Gastroesophageal sphincter (tissue), 4 donors: ENCODE measurements at regions not wholly inside any gene's neighbourhood (a gene's known extent, or its start where the extent isn't known, plus 50 kb on each side); places are given as distances from the start of the nearest gene placed in this dataset.

Experiments
- ATAC-seq: fragments of 150-250 bp; one replicate; pipeline ENCODE4 v1.9.1; 2016; ENCODE audit warnings: mild to moderate bottlenecking, moderate library complexity
- H3K27ac ChIP-seq, 4 donors: fragments of 200-600 bp; sonication (generic) in 3 of 4; 1 replicate in 3 of 4; 2 replicates in 1 of 4; pipeline ENCODE4 v1.5.1; 2016 to 2019
- H3K27me3 ChIP-seq: fragments of 200-600 bp; sonication (generic); one replicate; pipeline ENCODE4 v1.5.1; 2019
- H3K36me3 ChIP-seq, 2 donors: fragments of 200-600 bp; sonication (generic); one replicate each; pipeline ENCODE4 v1.5.1; 2019; ENCODE audit warnings: control low read depth in 1 of 2
- H3K4me1 ChIP-seq, 3 donors: fragments of 200-600 bp; sonication (generic); 1 replicate in 2 of 3; 2 replicates in 1 of 3; pipeline ENCODE4 v1.5.1; 2016 to 2019; ENCODE audit warnings: control low read depth in 2 of 3
- H3K4me3 ChIP-seq, 2 donors: fragments of 200-600 bp; sonication (generic); one replicate each; pipeline ENCODE4 v1.5.1; 2019; ENCODE audit warnings: mild to moderate bottlenecking in 1 of 2, moderate library complexity in 1 of 2
- H3K9me3 ChIP-seq, 3 donors: fragments of 200-600 bp; sonication (generic); one replicate each; pipeline ENCODE4 v1.5.1; 2017 to 2019; ENCODE audit warnings: control low read depth in 2 of 3
- CTCF ChIP-seq, 4 experiments: fragments of 200-600 bp in 2 of 4; fragments of 450-650 bp in 2 of 4; sonication (generic) in 1 of 4; IDR thresholded peaks; one replicate each; pipeline ENCODE4 v1.5.1; 2017 to 2019; ENCODE audit warnings: antibody characterized with exemption in 4 of 4, mild to moderate bottlenecking in 2 of 4, moderate library complexity in 2 of 4
- EP300 ChIP-seq: sonication (generic); formaldehyde crosslinking; IDR thresholded peaks from one replicate; pipeline ENCODE4 v1.6.1; 2017; ENCODE audit warnings: antibody characterized with exemption, mild to moderate bottlenecking
- POLR2A ChIP-seq, 2 donors: fragments of 450-650 bp; IDR thresholded peaks; one replicate each; pipeline ENCODE4 v1.6.1; 2017; ENCODE audit warnings: antibody characterized with exemption in 2 of 2, mild to moderate bottlenecking in 2 of 2, moderate library complexity in 1 of 2
- POLR2AphosphoS5 ChIP-seq: sonication (generic); formaldehyde crosslinking; IDR thresholded peaks from one replicate; pipeline ENCODE4 v1.6.1; 2017; ENCODE audit warnings: antibody characterized with exemption
- WGBS, 2 donors: methylation state at CpG; one replicate each; pipeline ENCODE4 v1.1.5; 2018; ENCODE audit warnings: low coverage in 1 of 2; 5-methylcytosine and 5-hydroxymethylcytosine counted together

GRCh38 chr2:5315041-5315440, 377.1 kb upstream of the SOX11 start:
- Histone ChIP-seq H3K4me1 (no peaks in the 10 kb centered on the region), H3K27ac (no peak overlapping the region), H3K36me3 (no peaks in the 10 kb centered on the region), H3K4me3 (no peak overlapping the region), H3K27me3 (peaks cover 4% of the 10 kb centered on the region), H3K9me3 (no peaks in the 10 kb centered on the region)
- ATAC-seq: no peak
- 44 to 57% methylated on average over 1 to 2 of the region's 2 CpGs for WGBS, 2 donors
- TF ChIP-seq POLR2AphosphoS5 (no peak), EP300 (no peak), CTCF (IDR thresholded peaks at IDR 0.05) (no peak), POLR2A (IDR thresholded peaks at IDR 0.05) (no peak)

GRCh38 chr2:5315512-5315911, 376.7 kb upstream of the SOX11 start:
- WGBS, 2 donors: 83 to 88% methylated on average over 1 to 4 of the region's 4 CpGs

GRCh38 chr2:5316001-5316490, 376.1 kb upstream of the SOX11 start:
- ATAC-seq: no peak
- Histone ChIP-seq H3K27me3 (peaks cover 4% of the 10 kb centered on the region), H3K27ac (no peak overlapping the region), H3K36me3 (no peaks in the 10 kb centered on the region), H3K4me3 (no peak overlapping the region), H3K9me3 (no peaks in the 10 kb centered on the region), H3K4me1 (no peaks in the 10 kb centered on the region)
- WGBS, 2 donors: 80% methylated on average over 1 of the region's 1 CpG; no CpG with 5 or more reads in 1 of the 2 donors
- TF ChIP-seq EP300 (no peak), CTCF (IDR thresholded peaks at IDR 0.05) (no peak), POLR2A (IDR thresholded peaks at IDR 0.05) (no peak), POLR2AphosphoS5 (no peak)

More at GRCh38 chr2:5315512-5315911, 376.7 kb upstream of the SOX11 start:
- H3K27me3 ChIP-seq: peaks cover 4% of the 10 kb centered on the region
- no peak overlapping the region for H3K27ac ChIP-seq
- no peak overlapping the region for H3K4me3 ChIP-seq
- no peak for ATAC-seq
- H3K4me1 ChIP-seq: no peaks in the 10 kb centered on the region
- H3K36me3 ChIP-seq: no peaks in the 10 kb centered on the region
- TF ChIP-seq CTCF (IDR thresholded peaks at IDR 0.05): no peak
- no peak for TF ChIP-seq EP300
- TF ChIP-seq POLR2AphosphoS5: no peak
- H3K9me3 ChIP-seq: no peaks in the 10 kb centered on the region

GRCh38 chr2:5319493-5319892, 372.7 kb upstream of the SOX11 start:
- no peaks in the 10 kb centered on the region for H3K9me3 ChIP-seq
- no peak for ATAC-seq
- H3K27ac ChIP-seq: no peak overlapping the region
- H3K36me3 ChIP-seq: no peaks in the 10 kb centered on the region
- H3K27me3 ChIP-seq: peaks cover 4% of the 10 kb centered on the region
- WGBS, 2 donors: 93 to 100% methylated on average over 1 of the region's 1 CpG
- no peak overlapping the region for H3K4me3 ChIP-seq
- no peaks in the 10 kb centered on the region for H3K4me1 ChIP-seq
- TF ChIP-seq POLR2A (IDR thresholded peaks at IDR 0.05): no peak
- no peak for TF ChIP-seq POLR2AphosphoS5
- TF ChIP-seq CTCF (IDR thresholded peaks at IDR 0.05): no peak
- TF ChIP-seq EP300: no peak

- 24% methylated on average over 4 of the region's 4 CpGs; no CpG with 5 or more reads in 1 of the 2 donors for WGBS, 2 donors
- ATAC-seq: no peak
- H3K9me3 ChIP-seq: no peaks in the 10 kb centered on the region
These were observed 369.8 kb upstream of the SOX11 start for GRCh38 chr2:5322396-5322795.

More at GRCh38 chr2:5322396-5322795, 369.8 kb upstream of the SOX11 start:
- no peak overlapping the region for H3K27ac ChIP-seq
- TF ChIP-seq EP300 (no peak), POLR2A (IDR thresholded peaks at IDR 0.05) (no peak), POLR2AphosphoS5 (no peak), CTCF (IDR thresholded peaks at IDR 0.05) (no peak)
- no peaks in the 10 kb centered on the region for H3K36me3 ChIP-seq
- no peaks in the 10 kb centered on the region for H3K27me3 ChIP-seq
- H3K4me1 ChIP-seq: no peaks in the 10 kb centered on the region
- no peak overlapping the region for H3K4me3 ChIP-seq
